H9 (cell line): ENCODE measurements at regions not wholly inside any gene's neighbourhood (a gene's known extent, or its start where the extent isn't known, plus 50 kb on each side); places are given as distances from the start of the nearest gene placed in this dataset.

Source experiments
- DNase-seq: peaks from one replicate; pipeline ENCODE4 v3.0.0-alpha.2; 2017
- H2AFZ ChIP-seq: one replicate; pipeline ENCODE4 v1.6.1; 2013; ENCODE audit warnings: mild to moderate bottlenecking, low read length, control low read depth, moderate library complexity
- H2AK5ac ChIP-seq: 2 replicates; pipeline ENCODE4 v1.6.1; 2013; ENCODE audit warnings: low read length, control low read depth, mixed read lengths; ENCODE audit not compliant: insufficient read length
- H2BK120ac ChIP-seq: one replicate; pipeline ENCODE4 v1.6.1; 2013; ENCODE audit warnings: low read depth, mild to moderate bottlenecking, low read length, control low read depth, inconsistent platforms; ENCODE audit not compliant: poor library complexity, severe bottlenecking
- H2BK12ac ChIP-seq: 2 replicates; pipeline ENCODE4 v1.6.1; 2013; ENCODE audit warnings: low read length, control low read depth, mixed read lengths, low read depth; ENCODE audit not compliant: insufficient read length
- H2BK15ac ChIP-seq: 2 replicates; pipeline ENCODE4 v1.6.1; 2013; ENCODE audit warnings: low read depth, low read length, control low read depth
- H2BK20ac ChIP-seq: one replicate; pipeline ENCODE4 v1.6.1; 2013; ENCODE audit warnings: low read depth, mild to moderate bottlenecking, low read length, control low read depth, inconsistent platforms; ENCODE audit not compliant: poor library complexity, severe bottlenecking
- H2BK5ac ChIP-seq: 2 replicates; pipeline ENCODE4 v1.6.1; 2013; ENCODE audit warnings: low read length, control low read depth, mixed read lengths; ENCODE audit not compliant: insufficient read length
- H3K14ac ChIP-seq: 2 replicates; pipeline ENCODE4 v1.6.1; 2013; ENCODE audit warnings: low read length, control low read depth; ENCODE audit not compliant: insufficient read depth
- H3K18ac ChIP-seq: 2 replicates; pipeline ENCODE4 v1.6.1; 2013; ENCODE audit warnings: low read depth, mild to moderate bottlenecking, mixed read lengths, low read length, control low read depth; ENCODE audit not compliant: insufficient read length
- H3K23ac ChIP-seq: 2 replicates; pipeline ENCODE4 v1.6.1; 2013; ENCODE audit warnings: low read length, control low read depth, mixed read lengths, low read depth; ENCODE audit not compliant: insufficient read length
- H3K23me2 ChIP-seq: 2 replicates; pipeline ENCODE4 v1.6.1; 2013; ENCODE audit warnings: low read depth, mild to moderate bottlenecking, mixed read lengths, low read length, control low read depth; ENCODE audit not compliant: insufficient read length, poor library complexity, severe bottlenecking
- H3K27ac ChIP-seq: 2 replicates; pipeline ENCODE4 v1.5.1; 2013; ENCODE audit warnings: low read length, control low read depth, mixed read lengths, low read depth; ENCODE audit not compliant: insufficient read length
- H3K27me3 ChIP-seq: 2 replicates; pipeline ENCODE4 v1.6.1; 2013; ENCODE audit warnings: low read length, control low read depth, inconsistent platforms; ENCODE audit not compliant: insufficient read depth
- H3K4ac ChIP-seq: 2 replicates; pipeline ENCODE4 v1.6.1; 2013; ENCODE audit warnings: low read depth, mild to moderate bottlenecking, control low read depth, inconsistent platforms, low read length, moderate library complexity
- H3K4me1 ChIP-seq: 2 replicates; pipeline ENCODE4 v1.6.1; 2013; ENCODE audit warnings: low read length, control low read depth, inconsistent platforms; ENCODE audit not compliant: insufficient read depth
- H3K4me2 ChIP-seq: 2 replicates; pipeline ENCODE4 v1.6.1; 2013; ENCODE audit warnings: low read length, control low read depth, mixed read lengths; ENCODE audit not compliant: insufficient read length, insufficient read depth
- H3K56ac ChIP-seq: 2 replicates; pipeline ENCODE4 v1.6.1; 2013; ENCODE audit warnings: low read depth, mild to moderate bottlenecking, mixed read lengths, low read length, control low read depth; ENCODE audit not compliant: insufficient read length
- H3K79me1 ChIP-seq: 2 replicates; pipeline ENCODE4 v1.6.1; 2013; ENCODE audit warnings: low read depth, mild to moderate bottlenecking, moderate library complexity, low read length, control low read depth, inconsistent platforms; ENCODE audit not compliant: insufficient read depth, poor library complexity, severe bottlenecking
- H3K79me2 ChIP-seq: 2 replicates; pipeline ENCODE4 v1.6.1; 2013; ENCODE audit warnings: low read length, control low read depth, inconsistent platforms; ENCODE audit not compliant: insufficient read depth
- H3K9ac ChIP-seq: 2 replicates; pipeline ENCODE4 v1.6.1; 2013; ENCODE audit warnings: low read length, control low read depth, mixed read lengths; ENCODE audit not compliant: insufficient read length; ENCODE audit errors: extremely low read depth
- H3K9me3 ChIP-seq: one replicate; pipeline ENCODE4 v1.6.1; 2013; ENCODE audit warnings: low read depth, low read length, inconsistent platforms; ENCODE audit not compliant: control insufficient read depth
- H3T11ph ChIP-seq: one replicate; pipeline ENCODE4 v1.6.1; 2013; ENCODE audit warnings: mild to moderate bottlenecking, low read length, control low read depth, inconsistent platforms
- H4K20me1 ChIP-seq: one replicate; pipeline ENCODE4 v1.6.1; 2013; ENCODE audit not compliant: control insufficient read depth, insufficient read length, insufficient read depth
- H4K5ac ChIP-seq: 2 replicates; pipeline ENCODE4 v1.6.1; 2013; ENCODE audit warnings: low read depth, mild to moderate bottlenecking, mixed read lengths, low read length, control low read depth; ENCODE audit not compliant: insufficient read length
- H4K8ac ChIP-seq: replicated peaks from 2 replicates; pipeline ENCODE4 v1.6.1; 2013; ENCODE audit warnings: low read length, control low read depth, mixed read lengths, low read depth; ENCODE audit not compliant: insufficient read length
- H4K91ac ChIP-seq: 2 replicates; pipeline ENCODE4 v1.6.1; 2013; ENCODE audit warnings: low read depth, mild to moderate bottlenecking, moderate library complexity, mixed read lengths, low read length, control low read depth; ENCODE audit not compliant: insufficient read length
- H3K27ac Mint-ChIP-seq, 3 experiments: 2 replicates in 2 of 3; 3 replicates in 1 of 3; pipeline ENCODE4 v1.8.0; 2020 to 2021; ENCODE audit warnings: mixed read lengths in 3 of 3, mild to moderate bottlenecking in 1 of 3, moderate library complexity in 1 of 3
- H3K27me3 Mint-ChIP-seq: 2 replicates; pipeline ENCODE4 v1.8.0; 2021; ENCODE audit warnings: low read depth, mild to moderate bottlenecking, moderate library complexity, mixed read lengths
- H3K36me3 Mint-ChIP-seq, 3 experiments: 2 replicates in 2 of 3; 3 replicates in 1 of 3; pipeline ENCODE4 v1.8.0; 2020 to 2021; ENCODE audit warnings: low read depth in 3 of 3, mixed read lengths in 3 of 3; ENCODE audit not compliant: insufficient read depth in 1 of 3
- H3K4me1 Mint-ChIP-seq, 2 experiments: 2 replicates each; pipeline ENCODE4 v1.8.0; 2020; ENCODE audit warnings: mixed read lengths in 2 of 2
- H3K4me3 Mint-ChIP-seq, 2 experiments: 2 replicates in 1 of 2; 3 replicates in 1 of 2; pipeline ENCODE4 v1.8.0; 2020 to 2021; ENCODE audit warnings: mild to moderate bottlenecking in 2 of 2, mixed read lengths in 2 of 2, moderate library complexity in 1 of 2
- H3K9me3 Mint-ChIP-seq, 2 experiments: 2 replicates in 1 of 2; 3 replicates in 1 of 2; pipeline ENCODE4 v1.8.0; 2020; ENCODE audit warnings: mild to moderate bottlenecking in 2 of 2, mixed read lengths in 2 of 2, moderate library complexity in 1 of 2
- WGBS: extraction: QIAGEN DNeasy Blood & Tissue Kit; methylation state at CpG from one replicate; pipeline ENCODE4 v1.1.7; 2013; ENCODE audit warnings: missing lambda C conversion rate, low lambda C conversion rate, mixed read lengths; ENCODE audit not compliant: insufficient read length; ENCODE audit errors: extremely low coverage; 5-methylcytosine and 5-hydroxymethylcytosine counted together
- TF ChIP-seq, protein P1 (sequence below): fragments of 200-600 bp; sonication (generic); conservative IDR thresholded peaks from 3 replicates; pipeline ENCODE4 v1.8.0; 2021; ENCODE audit warnings: antibody characterized with exemption, mild to moderate bottlenecking

GRCh38 chr11:28466506-28466905 is 358.3 kb downstream of the METTL15 start:
- no peak overlapping the region for H3K56ac ChIP-seq
- H3K36me3 Mint-ChIP-seq, result no peaks in the 10 kb centered on the region
- H3K4me3 Mint-ChIP-seq, result no peak overlapping the region
- H3K79me2 ChIP-seq, result no peaks in the 10 kb centered on the region
- H3K27ac Mint-ChIP-seq, result 0 out of 7 replicates have a peak overlapping the region, but pooled peaks of 1 of the 3 experiments have one; percentile 45
- H2BK120ac ChIP-seq, result no peak overlapping the region
- no peak overlapping the region for H3K14ac ChIP-seq
- no peak overlapping the region for H4K8ac ChIP-seq
- no peak overlapping the region for H4K5ac ChIP-seq
- no peaks in the 10 kb centered on the region for H3K4me1 ChIP-seq
- H3K4ac ChIP-seq, result no peak overlapping the region
- no peaks in the 10 kb centered on the region; a peak in 1 of 4 replicates for H3K4me1 Mint-ChIP-seq
- no peaks in the 10 kb centered on the region for H3K27me3 ChIP-seq
- no peaks in the 10 kb centered on the region for H3K27me3 Mint-ChIP-seq
- no peaks in the 10 kb centered on the region for H3K9me3 ChIP-seq
- H2BK5ac ChIP-seq, result no peak overlapping the region
- no peak overlapping the region for H3K27ac ChIP-seq
- H4K91ac ChIP-seq, result no peak overlapping the region
- H3K4me2 ChIP-seq, result no peak overlapping the region
- no peak for DNase-seq
- H3K79me1 ChIP-seq, result no peaks in the 10 kb centered on the region
- no peak overlapping the region for H2BK15ac ChIP-seq
- TF ChIP-seq, protein P1, sequence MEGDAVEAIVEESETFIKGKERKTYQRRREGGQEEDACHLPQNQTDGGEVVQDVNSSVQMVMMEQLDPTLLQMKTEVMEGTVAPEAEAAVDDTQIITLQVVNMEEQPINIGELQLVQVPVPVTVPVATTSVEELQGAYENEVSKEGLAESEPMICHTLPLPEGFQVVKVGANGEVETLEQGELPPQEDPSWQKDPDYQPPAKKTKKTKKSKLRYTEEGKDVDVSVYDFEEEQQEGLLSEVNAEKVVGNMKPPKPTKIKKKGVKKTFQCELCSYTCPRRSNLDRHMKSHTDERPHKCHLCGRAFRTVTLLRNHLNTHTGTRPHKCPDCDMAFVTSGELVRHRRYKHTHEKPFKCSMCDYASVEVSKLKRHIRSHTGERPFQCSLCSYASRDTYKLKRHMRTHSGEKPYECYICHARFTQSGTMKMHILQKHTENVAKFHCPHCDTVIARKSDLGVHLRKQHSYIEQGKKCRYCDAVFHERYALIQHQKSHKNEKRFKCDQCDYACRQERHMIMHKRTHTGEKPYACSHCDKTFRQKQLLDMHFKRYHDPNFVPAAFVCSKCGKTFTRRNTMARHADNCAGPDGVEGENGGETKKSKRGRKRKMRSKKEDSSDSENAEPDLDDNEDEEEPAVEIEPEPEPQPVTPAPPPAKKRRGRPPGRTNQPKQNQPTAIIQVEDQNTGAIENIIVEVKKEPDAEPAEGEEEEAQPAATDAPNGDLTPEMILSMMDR, result no peak
- no peak overlapping the region for H2AK5ac ChIP-seq
- no peak overlapping the region for H2AFZ ChIP-seq
- H4K20me1 ChIP-seq, result no peaks in the 10 kb centered on the region
- H2BK20ac ChIP-seq, result no peak overlapping the region
- no peaks in the 10 kb centered on the region for H3K23me2 ChIP-seq
- no CpG with 5 or more reads among the region's 7 CpGs for WGBS
- H3K9ac ChIP-seq, result no peak overlapping the region
- H3T11ph ChIP-seq, result no peak overlapping the region
- no peak overlapping the region for H3K23ac ChIP-seq
- no peak overlapping the region for H3K18ac ChIP-seq
- H3K9me3 Mint-ChIP-seq, result no peaks in the 10 kb centered on the region
- no peak overlapping the region for H2BK12ac ChIP-seq
